NCI-H2107 treated with DMSO at 0.1 percent for 48 hours (cell line): ENCODE measurements at regions not wholly inside any gene's neighbourhood (a gene's known extent, or its start where the extent isn't known, plus 50 kb on each side); places are given as distances from the start of the nearest gene placed in this dataset.
"Not testable (repeated sequence)": the region's sequence is repeated elsewhere in the genome, so short reads cannot be mapped to it uniquely, and the experiment has no call there.

ENCODE experiments used
- DNase-seq: peaks from one replicate; lab custom pipeline; 2025; ENCODE audit not compliant: unreplicated experiment; lab: John Stamatoyannopoulos, UW

GRCh38 chr5:172549696-172550095, 91.4 kb upstream of the NEURL1B start:
- peak; percentile 64 for DNase-seq

- no peak for DNase-seq
These were observed 91.9 kb upstream of the NEURL1B start for GRCh38 chr5:172548981-172549687.

- no peak for DNase-seq
These were observed 92.7 kb upstream of the NEURL1B start for GRCh38 chr5:172548311-172548731.

GRCh38 chr5:172546196-172546595, 91.9 kb upstream of the SH3PXD2B start:
- no peak for DNase-seq

- DNase-seq: no peak
These were observed 91.0 kb upstream of the SH3PXD2B start for GRCh38 chr5:172545291-172545801.

- DNase-seq: peak; percentile 25
These were observed 90.2 kb upstream of the SH3PXD2B start for GRCh38 chr5:172544371-172545095.

- no peak for DNase-seq
These were observed 89.4 kb upstream of the SH3PXD2B start for GRCh38 chr5:172543484-172544298.

- DNase-seq: peak; percentile 69
These were observed 88.4 kb upstream of the SH3PXD2B start for GRCh38 chr5:172542651-172543131.

GRCh38 chr5:172541773-172542136, 87.4 kb upstream of the SH3PXD2B start:
- DNase-seq: no peak

GRCh38 chr5:172541099-172541772, 86.9 kb upstream of the SH3PXD2B start:
- DNase-seq: no peak

GRCh38 chr5:172540099-172540870, 86.0 kb upstream of the SH3PXD2B start:
- no peak for DNase-seq

GRCh38 chr5:172535108-172535445, 80.8 kb upstream of the SH3PXD2B start:
- no peak for DNase-seq

- no peak for DNase-seq
These were observed 80.1 kb upstream of the SH3PXD2B start for GRCh38 chr5:172534229-172535107.

- DNase-seq: peak; percentile 18
These were observed 79.3 kb upstream of the SH3PXD2B start for GRCh38 chr5:172533399-172534228.

GRCh38 chr5:172533058-172533398, 78.7 kb upstream of the SH3PXD2B start:
- no peak for DNase-seq

GRCh38 chr5:172532439-172532838, 78.1 kb upstream of the SH3PXD2B start:
- DNase-seq: not testable (repeated sequence)

GRCh38 chr5:172531704-172532026, 77.3 kb upstream of the SH3PXD2B start:
- no peak for DNase-seq

- no peak for DNase-seq
These were observed 76.8 kb upstream of the SH3PXD2B start for GRCh38 chr5:172530878-172531703.
